ENCODE measurements at regions not wholly inside any gene's neighbourhood (a gene's known extent, or its start where the extent isn't known, plus 50 kb on each side); places are given as distances from the start of the nearest gene placed in this dataset.

DNA sequence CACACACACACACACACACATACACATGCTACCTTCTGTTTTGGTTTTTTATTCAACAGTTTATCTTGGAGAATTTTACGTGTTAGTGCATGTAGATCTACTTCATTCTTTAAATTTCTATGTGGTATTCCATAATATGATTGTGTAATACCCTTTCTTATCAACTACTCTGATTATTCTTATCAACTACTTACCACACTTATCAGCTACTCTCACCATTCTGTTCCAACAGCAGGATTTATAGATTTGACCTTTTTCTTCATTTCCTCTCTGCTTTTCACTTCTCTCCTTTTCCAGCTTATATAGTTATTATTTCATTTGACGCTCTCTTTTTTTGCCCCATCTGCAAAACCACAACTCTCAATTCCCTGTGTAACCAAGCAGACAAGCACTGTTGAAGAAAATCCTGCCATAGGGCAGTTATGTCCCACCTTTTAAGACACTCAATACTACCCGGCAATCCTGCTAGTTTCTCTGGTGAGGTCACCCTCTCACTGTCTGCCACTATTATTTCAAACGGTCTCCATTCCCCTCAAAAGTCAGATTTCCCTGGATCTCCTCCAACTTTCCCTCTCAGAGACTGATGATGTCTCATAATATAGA, 56.9 kb upstream of the SATB1 start:
- Histone ChIP-seq H4K8ac (ENCODE audit: low read depth in 2 of 2, low read length in 2 of 2) (no peak overlapping the region), H3K23ac (ENCODE audit: low read depth, low read length) (no peak overlapping the region), H3K36me3 (ENCODE audit: control insufficient read depth, insufficient read depth, low read length) (no peaks in the 10 kb centered on the region), H3K4me3 (ENCODE audit: insufficient read depth, low read depth, low read length) (no peak overlapping the region), H2AK5ac (ENCODE audit: low read depth, low read length) (no peak overlapping the region), H2BK5ac (ENCODE audit: low read depth, low read length, poor library complexity, severe bottlenecking) (no peak overlapping the region), H3K4ac (ENCODE audit: low read depth, low read length) (no peak overlapping the region), H3K79me1 (ENCODE audit: low read depth in 1 of 2, low read length in 2 of 2) (no peaks in the 10 kb centered on the region), H3K27me3 (ENCODE audit: control insufficient read depth, insufficient read depth, low read length) (no peaks in the 10 kb centered on the region), H3K56ac (ENCODE audit: extremely low read depth, insufficient read depth, low read length) (no peak overlapping the region), H4K91ac (ENCODE audit: insufficient read depth, low read depth, low read length) (no peak overlapping the region), H3K4me1 (ENCODE audit: control insufficient read depth, insufficient read depth, low read length) (no peaks in the 10 kb centered on the region), H3K9ac (ENCODE audit: low read depth, low read length) (no peak overlapping the region), H3K14ac (replicated peaks; ENCODE audit: low read depth, low read length) (no peak overlapping the region), H3K27ac (ENCODE audit: insufficient read depth, low read length) (no peak overlapping the region), H2AK9ac (replicated peaks; ENCODE audit: low read depth, low read length, poor library complexity) (no peak overlapping the region), H4K20me1 (ENCODE audit: insufficient read depth, low read length) (no peaks in the 10 kb centered on the region), H4K5ac (ENCODE audit: low read depth, low read length) (no peak overlapping the region), H2BK120ac (ENCODE audit: low read depth, low read length) (no peak overlapping the region), H3K18ac (ENCODE audit: low read depth, low read length) (no peak overlapping the region), H3K9me3 (ENCODE audit: control insufficient read depth, insufficient read depth, low read length) (no peaks in the 10 kb centered on the region; the same call in 1 of the 2 replicates), H2BK20ac (ENCODE audit: low read depth, low read length) (no peak overlapping the region), H2BK15ac (ENCODE audit: low read depth, low read length) (no peak overlapping the region), H2AFZ (replicated peaks; ENCODE audit: low read length, poor library complexity) (no peak overlapping the region), H3K9me1 (ENCODE audit: insufficient read depth, low read length) (no peaks in the 10 kb centered on the region), H3K4me2 (ENCODE audit: low read depth, low read length) (no peak overlapping the region)
- ATAC-seq (ENCODE audit: low read depth) (no peak), DNase-seq (no peak)
- CTCF ChIA-PET = interaction anchor here (0.6 kb wide), 1 partner anchor 20 kb away, joined by 3 read pairs; no protein-coding TSS in a partner anchor
- in situ Hi-C loops (cut with MboI; ENCODE audit: low sequenced_read_pairs) = no loop called here
- BruUV-seq (replicated peaks) = no TSS peak
- POLR2A ChIA-PET (ENCODE audit: unreplicated experiment) = no interaction called here
- intact Hi-C loops (cut with micrococcal nuclease) = no loop called here
- dilution Hi-C loops (cut with HindIII; ENCODE audit: low sequenced_read_pairs, unreplicated experiment) = no loop called here
- TF ChIP-seq RAD21 (IDR thresholded peaks at IDR 0.05; ENCODE audit: low read length) = no peak
- TF ChIP-seq CEBPB (IDR thresholded peaks at IDR 0.05; ENCODE audit: low read depth, low read length) = peak; percentile 35; the same call in 1 of the 2 replicates
- TF ChIP-seq, protein P1, sequence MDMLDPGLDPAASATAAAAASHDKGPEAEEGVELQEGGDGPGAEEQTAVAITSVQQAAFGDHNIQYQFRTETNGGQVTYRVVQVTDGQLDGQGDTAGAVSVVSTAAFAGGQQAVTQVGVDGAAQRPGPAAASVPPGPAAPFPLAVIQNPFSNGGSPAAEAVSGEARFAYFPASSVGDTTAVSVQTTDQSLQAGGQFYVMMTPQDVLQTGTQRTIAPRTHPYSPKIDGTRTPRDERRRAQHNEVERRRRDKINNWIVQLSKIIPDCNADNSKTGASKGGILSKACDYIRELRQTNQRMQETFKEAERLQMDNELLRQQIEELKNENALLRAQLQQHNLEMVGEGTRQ (IDR thresholded peaks at IDR 0.05; ENCODE audit: low read depth, low read length) = no peak
- WGBS, 2 experiments (ENCODE audit: extremely low coverage in 2 of 2, insufficient read length in 1 of 2) = no CpG with 5 or more reads among the region's 4 CpGs
